Panc1 (cell line): ENCODE measurements at regions not wholly inside any gene's neighbourhood (a gene's known extent, or its start where the extent isn't known, plus 50 kb on each side); places are given as distances from the start of the nearest gene placed in this dataset.

Experiments used
- ATAC-seq: fragments of 200-7000 bp; cut with Tn5 transposase; 2 replicates; pipeline ENCODE4 v1.9.1; 2020; ENCODE audit warnings: mild to moderate bottlenecking, moderate library complexity
- BruUV-seq: library from RNA; stranded (reverse); fragments of 400-500 nt; replicated peaks from 2 replicates; lab custom pipeline; 2021; lab: Mats Ljungman, UMichigan
- CTCF ChIA-PET: fragments of 300-600 bp; sonication (Branson Sonifier 250); formaldehyde crosslinking; loops from one replicate; lab custom pipeline; 2022; ENCODE audit warnings: antibody characterized with exemption; lab: Charles Lee
- POLR2A ChIA-PET: fragments of 300-600 bp; sonication (Branson Sonifier 250); formaldehyde crosslinking; loops from one replicate; lab custom pipeline; 2022; ENCODE audit warnings: antibody characterized with exemption; lab: Charles Lee
- DNase-seq: peaks from one replicate; pipeline ENCODE4 v3.0.0-alpha.2; 2010; ENCODE audit warnings: low read depth, low spot score
- H3K27ac ChIP-seq: 2 replicates; pipeline ENCODE4 v1.5.1; 2011; ENCODE audit warnings: mild to moderate bottlenecking, low read length, inconsistent platforms
- H3K27me3 ChIP-seq: fragments of 200-500 bp; sonication (Bioruptor generic); 2 replicates; pipeline ENCODE4 v1.6.0; 2014; ENCODE audit warnings: low read length, inconsistent platforms; ENCODE audit not compliant: control insufficient read depth, insufficient read depth
- H3K36me3 ChIP-seq: fragments of 200-500 bp; sonication (Bioruptor generic); 2 replicates; pipeline ENCODE4 v1.5.1; 2014; ENCODE audit warnings: inconsistent platforms, mild to moderate bottlenecking, low read length, moderate library complexity; ENCODE audit not compliant: control insufficient read depth, insufficient read depth
- H3K4me1 ChIP-seq: 2 replicates; pipeline ENCODE4 v1.5.1; 2011; ENCODE audit warnings: inconsistent platforms, mild to moderate bottlenecking, low read length, moderate library complexity; ENCODE audit not compliant: control insufficient read depth, insufficient read depth
- H3K4me3 ChIP-seq, 2 experiments: 2 replicates each; pipeline ENCODE4 v1.5.1; 2011 to 2012; ENCODE audit warnings: low read depth in 2 of 2, low read length in 2 of 2, mild to moderate bottlenecking in 2 of 2, inconsistent platforms in 1 of 2, moderate library complexity in 1 of 2
- H3K9me3 ChIP-seq: fragments of 200-500 bp; sonication (Bioruptor generic); 2 replicates; pipeline ENCODE4 v1.5.1; 2014; ENCODE audit warnings: low read depth, mild to moderate bottlenecking, inconsistent platforms, low read length, moderate library complexity; ENCODE audit not compliant: control insufficient read depth, insufficient read depth
- CTCF ChIP-seq: fragments of 450-650 bp; IDR thresholded peaks from 2 replicates; pipeline ENCODE4 v1.5.1; 2017; ENCODE audit warnings: mild to moderate bottlenecking
- POLR2AphosphoS5 ChIP-seq: IDR thresholded peaks from 2 replicates; pipeline ENCODE4 v1.6.1; 2012; ENCODE audit warnings: mild to moderate bottlenecking, low read depth, low read length, moderate library complexity
- REST ChIP-seq, 2 experiments: IDR thresholded peaks; 2 replicates each; pipeline ENCODE4 v1.6.1; 2011 to 2012; ENCODE audit warnings: low read depth in 2 of 2, control low read depth in 1 of 2, low read length in 1 of 2, mild to moderate bottlenecking in 1 of 2, moderate library complexity in 1 of 2; ENCODE audit not compliant: insufficient read depth in 1 of 2
- SIN3A ChIP-seq: IDR thresholded peaks from 2 replicates; pipeline ENCODE4 v1.6.1; 2012; ENCODE audit warnings: low read depth, mild to moderate bottlenecking, low read length, moderate library complexity, borderline replicate concordance; ENCODE audit not compliant: insufficient read depth
- TCF7L2 ChIP-seq: IDR thresholded peaks from 2 replicates; pipeline ENCODE4 v1.6.1; 2011; ENCODE audit warnings: mild to moderate bottlenecking, low read depth, low read length, inconsistent platforms
- in situ Hi-C: cut with HindIII; loops from 2 replicates; pipeline ENCODE4 v1.10.0; 2016; ENCODE audit warnings: low sequenced_read_pairs, low pct_unique_long_range_greater_than_20kb
- intact Hi-C: fragments of 100-400 bp; cut with micrococcal nuclease; formaldehyde crosslinking; loops from one replicate; pipeline ENCODE4 v1.10.0; 2022; ENCODE audit not compliant: unreplicated experiment

GRCh38 chr18:39235118-39235719 lies 1669.6 kb upstream of the CELF4 start:
- no TSS peak for BruUV-seq
- no peaks in the 10 kb centered on the region for H3K9me3 ChIP-seq
- no peak overlapping the region for H3K4me3 ChIP-seq
- TF ChIP-seq SIN3A (no peak), CTCF (no peak), POLR2AphosphoS5 (no peak), TCF7L2 (no peak), REST (IDR thresholded peaks at IDR 0.05; ENCODE audit: insufficient read depth in 1 of 2, low read depth in 2 of 2, low read length in 1 of 2) (no peak)
- no peaks in the 10 kb centered on the region for H3K4me1 ChIP-seq
- H3K36me3 ChIP-seq: no peaks in the 10 kb centered on the region
- intact Hi-C loops (no loop called here), in situ Hi-C loops (no loop called here)
- no peak for DNase-seq
- no peaks in the 10 kb centered on the region for H3K27me3 ChIP-seq
- ChIA-PET CTCF (no interaction called here), POLR2A (no interaction called here)
- ATAC-seq: no peak
- no peak overlapping the region for H3K27ac ChIP-seq

GRCh38 chr18:39232937-39233336 lies 1667.3 kb upstream of the CELF4 start:
- H3K9me3 ChIP-seq: no peaks in the 10 kb centered on the region
- in situ Hi-C loops: no loop called here
- intact Hi-C loops: no loop called here
- BruUV-seq: no TSS peak
- CTCF ChIA-PET: no interaction called here
- no peak overlapping the region for H3K4me3 ChIP-seq
- DNase-seq: no peak
- H3K4me1 ChIP-seq: no peaks in the 10 kb centered on the region
- no peak for ATAC-seq
- no peaks in the 10 kb centered on the region for H3K36me3 ChIP-seq
- H3K27me3 ChIP-seq: no peaks in the 10 kb centered on the region
- POLR2A ChIA-PET: no interaction called here
- TF ChIP-seq SIN3A: no peak
- TF ChIP-seq REST (IDR thresholded peaks at IDR 0.05; ENCODE audit: insufficient read depth in 1 of 2, low read depth in 2 of 2, low read length in 1 of 2): no peak
- no peak for TF ChIP-seq CTCF
- no peak for TF ChIP-seq POLR2AphosphoS5
- no peak for TF ChIP-seq TCF7L2
- no peak overlapping the region for H3K27ac ChIP-seq
